K562 (cell line): ENCODE measurements at regions not wholly inside any gene's neighbourhood (a gene's known extent, or its start where the extent isn't known, plus 50 kb on each side); places are given as distances from the start of the nearest gene placed in this dataset.

ENCODE experiments used
- ATAC-seq: fragments of 200-7000 bp; cut with Tn5 transposase; 3 replicates; pipeline ENCODE4 v1.9.1; 2020; ENCODE audit warnings: moderate library complexity
- BruUV-seq: library from RNA; stranded (reverse); fragments of 400-500 nt; replicated peaks from 2 replicates; lab custom pipeline; 2021; lab: Mats Ljungman, UMichigan
- CTCF ChIA-PET: fragments of 300-600 bp; formaldehyde crosslinking; extraction: SDS; loops from one replicate; lab custom pipeline; 2021; ENCODE audit warnings: low intra/inter-chr PET ratio; lab: Yijun Ruan, JAX
- POLR2A ChIA-PET: fragments of 300-600, 350-650 bp; sonication (Branson Sonifier 250); formaldehyde crosslinking; extraction: SDS; loops from one replicate; lab custom pipeline; 2021; ENCODE audit warnings: antibody characterized with exemption, inconsistent platforms; lab: Yijun Ruan, JAX
- DNase-seq, 4 experiments: peaks; one replicate each; pipeline versions ENCODE4 v3.0.0 to v3.0.0-alpha.2; 2011 to 2018; ENCODE audit warnings: low spot score in 3 of 4, mixed read lengths in 3 of 4; ENCODE audit errors: extremely low read depth in 1 of 4
- FAIRE-seq: peaks from 2 replicates; lab custom pipeline; 2011; peaks lifted over from hg19 to GRCh38; lab: Jason Lieb, UNC
- H2AFZ ChIP-seq: 2 replicates; pipeline ENCODE4 v1.6.0; 2011; ENCODE audit warnings: low read depth, low read length, control low read depth, inconsistent platforms
- H3K27ac ChIP-seq: fragments of 200-600 bp; 3 replicates; pipeline ENCODE4 v1.8.0; 2011; ENCODE audit warnings: low read depth, mild to moderate bottlenecking, control low read depth, inconsistent platforms, low read length, moderate library complexity, mixed read lengths; ENCODE audit errors: extremely low read depth
- H3K27me3 ChIP-seq, 2 experiments: fragments of 300-600 bp in 1 of 2; 2 replicates in 1 of 2; 3 replicates in 1 of 2; pipeline versions ENCODE4 v1.6.0 to v1.8.0; 2011; ENCODE audit warnings: inconsistent platforms in 2 of 2, low read length in 2 of 2, mild to moderate bottlenecking in 1 of 2, mixed read lengths in 1 of 2, moderate library complexity in 1 of 2; ENCODE audit not compliant: control insufficient read depth in 2 of 2, insufficient read depth in 2 of 2
- H3K36me3 ChIP-seq: fragments of 300-600 bp; 3 replicates; pipeline ENCODE4 v1.8.0; 2011; ENCODE audit warnings: mild to moderate bottlenecking, low read length, inconsistent platforms; ENCODE audit not compliant: control insufficient read depth, insufficient read depth
- H3K4me1 ChIP-seq, 2 experiments: fragments of 200-600 bp in 1 of 2; replicated peaks in 1 of 2; 2 replicates in 1 of 2; 3 replicates in 1 of 2; pipeline versions ENCODE4 v1.5.1 to v1.8.0; 2011; ENCODE audit warnings: inconsistent platforms in 2 of 2, low read length in 2 of 2, mild to moderate bottlenecking in 1 of 2, mixed read lengths in 1 of 2, moderate library complexity in 1 of 2; ENCODE audit not compliant: control insufficient read depth in 2 of 2, insufficient read depth in 2 of 2
- H3K4me2 ChIP-seq: 2 replicates; pipeline ENCODE4 v1.6.1; 2011; ENCODE audit warnings: low read length, control low read depth, inconsistent platforms, mixed read lengths; ENCODE audit not compliant: insufficient read depth
- H3K4me3 ChIP-seq: fragments of 200-600 bp; sonication (generic), shearing (Covaris generic); 2 replicates; pipeline ENCODE4 v1.5.1; 2016; ENCODE audit warnings: control low read depth, inconsistent platforms
- H3K79me2 ChIP-seq: fragments of 200-600 bp; 3 replicates; pipeline ENCODE4 v1.8.0; 2011; ENCODE audit warnings: low read length, inconsistent platforms; ENCODE audit not compliant: control insufficient read depth, insufficient read depth
- H3K9ac ChIP-seq, 2 experiments: 2 replicates each; pipeline versions ENCODE4 v1.6.0 to v1.6.1; 2011; ENCODE audit warnings: low read depth in 2 of 2, low read length in 2 of 2, control low read depth in 1 of 2, inconsistent platforms in 1 of 2, mild to moderate bottlenecking in 1 of 2, mixed read lengths in 1 of 2; ENCODE audit not compliant: insufficient read depth in 1 of 2
- H3K9me1 ChIP-seq: one replicate; pipeline ENCODE4 v1.6.0; 2011; ENCODE audit warnings: inconsistent platforms, mild to moderate bottlenecking, low read length, moderate library complexity; ENCODE audit not compliant: control insufficient read depth, insufficient read depth
- H3K9me3 ChIP-seq: replicated peaks from 2 replicates; pipeline ENCODE4 v1.5.1; 2011; ENCODE audit warnings: low read depth, low read length, inconsistent platforms; ENCODE audit not compliant: control insufficient read depth, insufficient read depth
- H4K20me1 ChIP-seq: replicated peaks from 2 replicates; pipeline ENCODE4 v1.6.1; 2011; ENCODE audit warnings: low read length, inconsistent platforms, mixed read lengths; ENCODE audit not compliant: control insufficient read depth, insufficient read depth
- ATF1 ChIP-seq, 2 experiments: fragments of 450-650 bp in 1 of 2; IDR thresholded peaks; 2 replicates each; pipeline ENCODE4 v1.6.1; 2016; ENCODE audit warnings: missing compliant biosample characterization in 1 of 2, missing genetic modification characterization in 1 of 2
- GABPB2 ChIP-seq: fragments of 250-450 bp; sonication (Bioruptor Pico); conservative IDR thresholded peaks from 2 replicates; pipeline ENCODE4 v1.5.1; 2021; ENCODE audit warnings: mild to moderate bottlenecking
- KDM4B ChIP-seq, 2 experiments: fragments of 450-650 bp in 1 of 2; sonication (generic) in 1 of 2; IDR thresholded peaks; 2 replicates each; pipeline ENCODE4 v1.6.1; 2016 to 2017; ENCODE audit warnings: borderline replicate concordance in 2 of 2, antibody characterized with exemption in 1 of 2, low read depth in 1 of 2, mild to moderate bottlenecking in 1 of 2
- PML ChIP-seq: IDR thresholded peaks from 2 replicates; pipeline ENCODE4 v1.6.1; 2012; ENCODE audit warnings: low read length, inconsistent platforms
- SNIP1 ChIP-seq: fragments of 450-650 bp; IDR thresholded peaks from 2 replicates; pipeline ENCODE4 v1.7.1; 2017; ENCODE audit warnings: low read depth, mild to moderate bottlenecking
- STAT5B ChIP-seq: fragments of 250-450 bp; sonication (Bioruptor Pico); IDR thresholded peaks from 2 replicates; pipeline ENCODE4 v1.8.0; 2021; ENCODE audit warnings: mild to moderate bottlenecking, inconsistent platforms
- TAF15 ChIP-seq: fragments of 200-400 bp; formaldehyde crosslinking; IDR thresholded peaks from 2 replicates; pipeline ENCODE4 v1.6.1; 2017; ENCODE audit warnings: mild to moderate bottlenecking, low read depth, low read length, moderate library complexity
- ZBED1 ChIP-seq: IDR thresholded peaks from 2 replicates; pipeline ENCODE4 v1.6.1; 2014
- ZNF316 ChIP-seq: fragments of 450-650 bp; IDR thresholded peaks from 2 replicates; pipeline ENCODE4 v1.6.1; 2016
- ZNF551 ChIP-seq: fragments of 250-450 bp; sonication (Bioruptor Pico); IDR thresholded peaks from 2 replicates; pipeline ENCODE4 v1.5.0; 2021; ENCODE audit warnings: mild to moderate bottlenecking, moderate library complexity
- ZNF668 ChIP-seq: fragments of 250-450 bp; sonication (Bioruptor Pico); IDR thresholded peaks from 2 replicates; pipeline ENCODE4 v1.8.0; 2022; ENCODE audit warnings: mild to moderate bottlenecking, inconsistent platforms
- WGBS: fragments of 100-300 bp; shearing (Covaris generic); methylation state at CpG from one replicate; pipeline ENCODE4 v1.1.6; 2016; ENCODE audit warnings: low coverage, mixed read lengths; ENCODE audit not compliant: insufficient coverage; ENCODE audit errors: missing lambda C conversion rate; 5-methylcytosine and 5-hydroxymethylcytosine counted together
- in situ Hi-C: fragments of 300-500 bp; cut with MboI; formaldehyde crosslinking; loops from 4 replicates; pipeline ENCODE4 v1.15.0; 2018; ENCODE audit warnings: inconsistent platforms, mixed read lengths
- intact Hi-C: fragments of 100-400 bp; cut with micrococcal nuclease; formaldehyde crosslinking; loops from 2 replicates; pipeline ENCODE4 v1.14.2; 2022
- TF ChIP-seq, protein P1 (sequence below): fragments of 250-450 bp; sonication (Bioruptor Pico); IDR thresholded peaks from 2 replicates; pipeline ENCODE4 v1.5.0; 2020; ENCODE audit warnings: mild to moderate bottlenecking, borderline replicate concordance
- TF ChIP-seq, protein P2 (sequence below): fragments of 450-650 bp; IDR thresholded peaks from 2 replicates; pipeline ENCODE4 v1.6.1; 2016
- TF ChIP-seq, protein P3 (sequence below): fragments of 250-450 bp; sonication (Bioruptor Pico); IDR thresholded peaks from 2 replicates; pipeline ENCODE4 v1.9.0; 2021; ENCODE audit warnings: mild to moderate bottlenecking, inconsistent platforms

DNA sequence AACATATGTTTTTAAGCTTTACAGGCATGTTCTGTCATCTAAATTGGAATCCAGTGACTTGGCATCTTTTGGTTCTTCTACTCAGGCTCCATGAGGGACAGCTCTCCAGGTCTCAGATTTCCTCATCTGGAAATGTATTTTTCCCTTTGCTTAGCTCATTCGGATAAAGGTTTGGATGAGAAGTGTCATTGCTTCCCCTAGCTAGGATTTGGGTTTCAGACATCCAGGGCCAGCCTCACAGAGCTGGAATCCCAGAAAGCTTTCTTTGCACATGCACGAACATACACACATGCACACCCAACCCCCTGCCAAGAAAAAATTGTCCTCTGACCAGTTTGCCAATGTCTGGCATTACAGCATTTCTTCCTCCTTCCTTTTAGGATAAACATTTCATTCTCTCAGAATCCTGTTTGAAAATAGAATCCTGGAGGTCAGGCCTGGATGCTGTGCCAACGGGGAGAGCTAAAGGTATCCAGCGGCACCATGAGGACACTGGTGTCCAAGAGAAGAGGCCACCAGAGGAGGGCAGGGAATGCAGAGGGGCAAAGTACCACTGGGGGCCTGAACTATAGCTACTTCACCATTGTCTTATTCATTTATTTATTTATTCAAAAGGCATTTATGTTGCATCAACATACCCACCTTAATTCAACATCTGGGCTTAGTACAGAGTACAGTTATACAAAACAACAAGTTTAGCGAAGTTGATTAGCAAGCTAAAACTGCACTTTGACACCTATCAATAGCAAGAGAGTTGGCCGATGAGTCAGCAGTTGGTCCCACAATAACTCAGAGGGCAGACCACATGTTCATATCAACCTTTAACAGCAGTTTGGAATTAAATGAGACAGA lies 97.9 kb upstream of the ATL2 start:
- 32% methylated on average over 6 of the region's 6 CpGs for WGBS
- ATAC-seq, result peak; percentile 77
- TF ChIP-seq STAT5B (CRISPR knock-in tag) (no peak), KDM4B (IDR thresholded peaks at IDR 0.05; ENCODE audit: borderline replicate concordance in 2 of 2, low read depth in 1 of 2) (no peak), ZNF551 (CRISPR knock-in tag) (no peak), ZNF668 (CRISPR knock-in tag) (no peak), TAF15 (no peak), ZNF316 (peak; percentile 97), SNIP1 (no peak), ZBED1 (no peak), ATF1 (CRISPR knock-in tag; IDR thresholded peaks at IDR 0.05) (no peak), ATF1 (tag; IDR thresholded peaks at IDR 0.05) (no peak), PML (peak; percentile 65; the same call in 1 of the 2 replicates), GABPB2 (CRISPR knock-in tag) (no peak)
- TF ChIP-seq, protein P1, sequence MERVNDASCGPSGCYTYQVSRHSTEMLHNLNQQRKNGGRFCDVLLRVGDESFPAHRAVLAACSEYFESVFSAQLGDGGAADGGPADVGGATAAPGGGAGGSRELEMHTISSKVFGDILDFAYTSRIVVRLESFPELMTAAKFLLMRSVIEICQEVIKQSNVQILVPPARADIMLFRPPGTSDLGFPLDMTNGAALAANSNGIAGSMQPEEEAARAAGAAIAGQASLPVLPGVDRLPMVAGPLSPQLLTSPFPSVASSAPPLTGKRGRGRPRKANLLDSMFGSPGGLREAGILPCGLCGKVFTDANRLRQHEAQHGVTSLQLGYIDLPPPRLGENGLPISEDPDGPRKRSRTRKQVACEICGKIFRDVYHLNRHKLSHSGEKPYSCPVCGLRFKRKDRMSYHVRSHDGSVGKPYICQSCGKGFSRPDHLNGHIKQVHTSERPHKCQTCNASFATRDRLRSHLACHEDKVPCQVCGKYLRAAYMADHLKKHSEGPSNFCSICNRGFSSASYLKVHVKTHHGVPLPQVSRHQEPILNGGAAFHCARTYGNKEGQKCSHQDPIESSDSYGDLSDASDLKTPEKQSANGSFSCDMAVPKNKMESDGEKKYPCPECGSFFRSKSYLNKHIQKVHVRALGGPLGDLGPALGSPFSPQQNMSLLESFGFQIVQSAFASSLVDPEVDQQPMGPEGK (CRISPR knock-in tag), result no peak
- TF ChIP-seq, protein P2, sequence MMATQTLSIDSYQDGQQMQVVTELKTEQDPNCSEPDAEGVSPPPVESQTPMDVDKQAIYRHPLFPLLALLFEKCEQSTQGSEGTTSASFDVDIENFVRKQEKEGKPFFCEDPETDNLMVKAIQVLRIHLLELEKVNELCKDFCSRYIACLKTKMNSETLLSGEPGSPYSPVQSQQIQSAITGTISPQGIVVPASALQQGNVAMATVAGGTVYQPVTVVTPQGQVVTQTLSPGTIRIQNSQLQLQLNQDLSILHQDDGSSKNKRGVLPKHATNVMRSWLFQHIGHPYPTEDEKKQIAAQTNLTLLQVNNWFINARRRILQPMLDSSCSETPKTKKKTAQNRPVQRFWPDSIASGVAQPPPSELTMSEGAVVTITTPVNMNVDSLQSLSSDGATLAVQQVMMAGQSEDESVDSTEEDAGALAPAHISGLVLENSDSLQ, result peak; percentile 50
- TF ChIP-seq, protein P3, sequence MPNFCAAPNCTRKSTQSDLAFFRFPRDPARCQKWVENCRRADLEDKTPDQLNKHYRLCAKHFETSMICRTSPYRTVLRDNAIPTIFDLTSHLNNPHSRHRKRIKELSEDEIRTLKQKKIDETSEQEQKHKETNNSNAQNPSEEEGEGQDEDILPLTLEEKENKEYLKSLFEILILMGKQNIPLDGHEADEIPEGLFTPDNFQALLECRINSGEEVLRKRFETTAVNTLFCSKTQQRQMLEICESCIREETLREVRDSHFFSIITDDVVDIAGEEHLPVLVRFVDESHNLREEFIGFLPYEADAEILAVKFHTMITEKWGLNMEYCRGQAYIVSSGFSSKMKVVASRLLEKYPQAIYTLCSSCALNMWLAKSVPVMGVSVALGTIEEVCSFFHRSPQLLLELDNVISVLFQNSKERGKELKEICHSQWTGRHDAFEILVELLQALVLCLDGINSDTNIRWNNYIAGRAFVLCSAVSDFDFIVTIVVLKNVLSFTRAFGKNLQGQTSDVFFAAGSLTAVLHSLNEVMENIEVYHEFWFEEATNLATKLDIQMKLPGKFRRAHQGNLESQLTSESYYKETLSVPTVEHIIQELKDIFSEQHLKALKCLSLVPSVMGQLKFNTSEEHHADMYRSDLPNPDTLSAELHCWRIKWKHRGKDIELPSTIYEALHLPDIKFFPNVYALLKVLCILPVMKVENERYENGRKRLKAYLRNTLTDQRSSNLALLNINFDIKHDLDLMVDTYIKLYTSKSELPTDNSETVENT (CRISPR knock-in tag), result no peak

More for the DNA sequence above, 97.9 kb upstream of the ATL2 start:
- Histone ChIP-seq H3K36me3 (no peaks in the 10 kb centered on the region), H3K79me2 (no peaks in the 10 kb centered on the region), H3K27me3 (no peaks in the 10 kb centered on the region), H3K9me3 (no peaks in the 10 kb centered on the region), H3K9ac (no peak overlapping the region), H3K27ac (peak overlapping the region; percentile 27), H3K4me1 (peaks cover 15 to 27% of the 10 kb centered on the region in 2 experiments), H3K4me2 (peak overlapping the region; percentile 35; the same call in 1 of the 2 replicates), H2AFZ (peak overlapping the region; percentile 67), H4K20me1 (no peaks in the 10 kb centered on the region), H3K9me1 (no peaks in the 10 kb centered on the region), H3K4me3 (no peak overlapping the region)
- FAIRE-seq (peak; percentile 87), DNase-seq (peak; percentile 65 to 75 (median 68))
- ChIA-PET POLR2A (interaction anchor here (0.5 to 1.6 kb wide), 9 partner anchors 9 to 823 kb away, joined by 3 to 6 read pairs (median 4); partner anchors contain the start of gene SRSF7), CTCF (no interaction called here)
- no TSS peak for BruUV-seq
- intact Hi-C loops, result no loop called here
- in situ Hi-C loops, result no loop called here
